SKM-1 (cell line): ENCODE measurements at regions not wholly inside any gene's neighbourhood (a gene's known extent, or its start where the extent isn't known, plus 50 kb on each side); places are given as distances from the start of the nearest gene placed in this dataset.
A peak's percentile ranks its signal among the peaks of the same experiment; 100 is the strongest.

Experiments used
- DNase-seq: peaks from one replicate; lab custom pipeline; 2025; ENCODE audit not compliant: unreplicated experiment; lab: John Stamatoyannopoulos, UW

DNA sequence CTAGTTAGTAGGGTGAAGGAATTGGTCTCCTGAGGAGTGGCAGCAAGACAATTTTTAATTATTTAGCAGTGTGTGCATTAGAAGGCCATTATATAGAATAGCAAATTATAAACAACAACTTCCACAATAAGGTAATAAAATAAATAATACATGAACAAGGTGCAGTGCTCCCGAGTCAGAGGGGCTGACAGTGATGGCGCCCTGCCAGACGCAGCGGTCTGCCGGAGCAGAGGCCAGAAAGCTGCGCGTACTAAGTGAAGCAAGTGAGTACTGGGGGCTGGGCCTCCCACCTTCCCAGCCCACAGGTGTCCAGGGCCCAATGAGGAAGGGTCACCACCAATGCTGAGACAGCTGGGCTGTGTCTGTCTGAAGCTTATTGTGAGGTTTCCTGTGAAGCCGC, 72.0 kb upstream of the VRK1 start:
- no peak for DNase-seq

- DNase-seq: no peak
Measured at GRCh38 chr14:96727073-96727472, 70.1 kb upstream of the VRK1 start.

DNA sequence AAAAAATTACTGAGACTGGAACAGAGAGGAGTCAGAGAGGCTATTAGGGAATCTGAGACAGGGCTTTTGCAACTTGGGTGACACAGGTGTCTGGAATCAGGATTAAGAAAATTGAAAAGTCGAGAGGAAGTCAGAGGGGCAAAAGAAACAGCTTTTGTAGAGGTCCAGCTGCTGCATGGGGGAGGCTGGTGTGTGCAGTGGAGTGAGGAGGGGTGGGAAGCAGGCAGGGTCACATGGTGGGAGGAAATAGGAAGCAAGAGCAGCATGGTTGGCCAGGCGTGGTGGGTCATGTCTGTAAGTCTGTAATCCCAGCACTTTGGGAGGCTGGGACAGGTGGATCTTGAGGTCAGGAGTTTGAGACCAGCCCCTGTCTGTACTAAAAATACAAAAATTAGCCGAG, 69.7 kb upstream of the VRK1 start:
- no peak for DNase-seq

- DNase-seq: no peak
Measured at GRCh38 chr14:96727980-96728717, 69.0 kb upstream of the VRK1 start.

- DNase-seq: no peak
Measured at GRCh38 chr14:96729889-96730288, 67.3 kb upstream of the VRK1 start.

DNA sequence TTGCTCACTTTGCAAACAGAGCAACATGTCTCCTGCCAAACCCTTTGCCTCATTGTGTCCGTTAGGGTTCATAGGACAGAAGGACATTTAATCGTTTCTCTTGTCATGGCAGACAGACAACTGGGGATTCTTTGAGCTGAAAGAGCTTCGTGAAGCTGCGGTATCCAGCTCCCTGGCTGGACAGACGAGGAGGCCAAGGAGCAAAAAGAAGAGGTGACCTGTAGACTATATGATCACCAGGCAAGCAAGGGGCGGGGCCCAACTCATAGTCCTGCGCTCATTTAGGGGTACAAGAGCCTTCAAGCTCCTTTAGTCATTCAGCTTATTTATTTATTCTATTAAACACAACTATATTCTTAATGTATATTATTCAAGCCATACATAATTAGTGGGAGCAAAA, 66.8 kb upstream of the VRK1 start:
- DNase-seq: no peak

- no peak for DNase-seq
Measured at GRCh38 chr14:96734076-96734622, 63.0 kb upstream of the VRK1 start.

DNA sequence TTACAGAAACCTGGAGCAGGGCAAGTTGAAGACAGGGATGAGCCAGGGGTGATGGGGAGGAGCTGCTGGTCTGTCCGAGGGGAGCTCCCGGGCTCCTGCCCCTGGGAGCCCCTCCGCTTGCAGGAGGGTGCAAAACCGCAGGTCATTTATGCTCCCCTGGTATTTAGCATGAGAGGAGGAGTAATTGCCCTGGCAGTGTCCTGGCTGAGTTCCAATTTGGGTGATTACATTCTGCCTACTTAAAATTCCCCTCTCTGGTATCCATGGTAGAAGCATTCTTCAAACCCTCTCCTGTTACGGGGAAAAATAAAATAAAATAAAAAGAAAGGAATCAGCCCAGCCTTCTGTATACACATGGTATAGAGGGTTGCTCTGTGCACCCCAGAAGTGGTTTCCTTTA, 61.7 kb upstream of the VRK1 start:
- DNase-seq: no peak

DNA sequence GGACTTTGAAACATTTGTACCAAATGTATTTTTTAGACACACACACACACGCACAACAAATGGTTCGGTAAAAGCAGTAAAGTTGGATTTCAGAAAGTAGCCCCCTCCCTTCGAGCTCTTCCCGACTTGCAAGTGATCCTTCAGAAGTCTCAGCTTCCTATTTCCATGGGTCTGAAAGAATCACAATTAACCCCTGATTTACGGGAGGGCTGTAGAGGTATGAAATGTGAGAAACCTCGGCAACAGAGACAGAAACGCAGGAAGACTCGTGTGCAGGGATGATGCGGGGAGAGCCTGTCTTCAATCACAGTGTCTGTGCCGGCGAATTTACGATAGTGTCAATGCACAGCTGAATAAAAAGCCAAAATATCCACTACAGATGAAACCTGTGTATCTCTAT, 60.7 kb upstream of the VRK1 start:
- DNase-seq: no peak

DNA sequence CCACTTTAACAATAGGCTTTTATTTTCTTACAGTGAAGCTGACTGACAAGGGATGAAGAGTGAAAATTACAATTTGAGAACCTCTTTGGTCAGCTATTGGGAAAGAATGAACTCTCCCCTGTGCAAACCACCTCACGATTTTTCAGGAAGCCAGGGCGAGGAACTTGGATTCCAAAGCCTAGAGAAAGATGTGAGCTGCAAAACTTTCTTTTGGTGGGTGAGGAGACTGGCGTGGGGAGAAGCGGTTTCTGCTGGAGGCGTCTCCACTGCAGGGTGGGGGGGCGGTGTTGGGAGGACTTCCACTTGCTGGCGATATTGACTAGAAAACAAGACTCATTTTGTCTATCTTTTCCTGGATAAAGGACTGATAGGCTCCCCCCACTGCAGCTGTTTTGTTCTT, 59.3 kb upstream of the VRK1 start:
- DNase-seq: no peak

- no peak for DNase-seq
Measured at GRCh38 chr14:96739200-96739910, 57.8 kb upstream of the VRK1 start.

DNA sequence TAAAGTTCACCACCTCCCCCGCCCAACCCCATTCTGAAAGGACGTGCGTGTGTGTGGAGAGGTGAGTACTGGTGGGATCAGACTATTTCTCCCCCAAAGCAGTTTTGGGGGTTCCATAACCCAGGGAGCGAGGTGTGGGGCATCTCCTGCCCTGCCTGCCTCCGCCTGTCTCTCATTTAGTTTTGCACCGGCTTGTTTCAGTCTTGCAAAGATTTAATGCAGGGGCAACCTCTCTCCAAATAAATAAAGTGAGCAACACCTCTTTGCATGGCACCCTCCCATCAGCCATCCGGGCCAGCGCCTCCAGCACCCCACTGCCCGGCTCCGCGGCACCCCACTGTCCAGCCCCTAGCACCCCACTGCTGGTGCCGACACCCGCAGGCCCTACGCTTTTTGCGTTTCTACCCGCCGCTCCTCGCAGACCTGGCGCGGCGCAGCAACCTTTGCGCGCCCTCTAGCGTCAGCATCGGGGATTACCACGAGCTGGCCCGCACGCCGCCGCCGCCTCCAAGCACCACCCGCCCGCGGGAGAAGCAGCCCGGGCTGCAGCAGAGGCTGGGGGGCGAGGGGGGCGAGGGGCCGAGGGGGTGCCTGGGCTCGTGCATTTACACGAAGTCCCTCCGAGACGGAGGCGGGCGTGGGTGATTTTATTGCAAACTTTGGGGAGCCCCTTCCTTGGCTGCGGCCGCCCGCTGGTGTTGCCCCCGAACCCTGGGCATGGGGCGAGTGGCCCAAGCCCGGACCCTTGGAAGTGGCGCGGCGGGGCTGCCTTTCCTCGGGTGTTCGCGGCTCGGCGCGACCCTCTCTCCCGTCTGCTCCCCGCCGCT, 55.8 kb upstream of the VRK1 start:
- DNase-seq: peak; percentile 2

DNA sequence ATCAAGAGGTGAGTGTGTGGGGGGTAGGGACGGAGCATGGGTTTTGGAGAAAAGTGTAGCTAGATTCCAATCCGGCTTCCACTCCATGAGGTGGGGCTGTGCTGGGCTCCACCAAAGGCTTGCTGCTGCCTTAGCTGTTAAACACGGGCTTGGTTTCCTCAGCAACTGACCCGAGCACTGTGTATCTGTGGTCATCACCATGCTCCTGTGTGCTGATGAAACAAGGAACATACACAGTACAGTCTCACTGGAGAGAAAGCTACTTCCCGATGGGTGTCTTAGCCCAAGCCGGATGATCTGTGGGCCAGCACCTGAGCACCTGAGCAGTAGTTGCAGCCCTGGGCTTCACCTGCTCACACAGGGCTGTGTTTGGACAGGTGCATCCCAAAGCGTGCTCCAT, 52.9 kb upstream of the VRK1 start:
- DNase-seq: no peak

DNA sequence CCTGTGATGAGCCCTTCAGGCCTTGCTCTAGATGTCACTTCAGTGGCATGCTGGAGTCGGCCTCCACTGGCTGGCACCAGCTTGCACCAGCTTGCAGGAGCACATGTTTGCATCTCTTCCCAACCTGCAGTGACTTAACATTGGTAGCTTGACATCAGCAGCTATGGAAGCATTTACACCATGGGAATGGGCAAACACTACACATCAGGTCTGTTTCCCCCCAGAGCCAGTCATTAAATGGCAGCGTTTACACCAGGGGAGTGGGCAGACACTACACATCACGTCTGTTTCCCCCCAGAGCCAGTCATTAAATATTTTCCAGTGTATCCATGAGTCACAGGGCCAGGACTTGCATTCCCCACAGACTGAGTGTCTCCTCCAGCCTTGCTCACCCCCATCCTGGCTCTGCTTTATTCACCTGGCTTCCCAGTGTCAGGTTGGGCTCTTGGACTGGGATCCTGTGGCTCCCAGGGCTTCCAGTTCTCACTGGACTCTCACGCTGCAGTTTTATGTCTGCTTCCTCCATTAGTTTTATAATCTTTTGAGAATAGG, 51.6 kb upstream of the VRK1 start:
- no peak for DNase-seq

DNA sequence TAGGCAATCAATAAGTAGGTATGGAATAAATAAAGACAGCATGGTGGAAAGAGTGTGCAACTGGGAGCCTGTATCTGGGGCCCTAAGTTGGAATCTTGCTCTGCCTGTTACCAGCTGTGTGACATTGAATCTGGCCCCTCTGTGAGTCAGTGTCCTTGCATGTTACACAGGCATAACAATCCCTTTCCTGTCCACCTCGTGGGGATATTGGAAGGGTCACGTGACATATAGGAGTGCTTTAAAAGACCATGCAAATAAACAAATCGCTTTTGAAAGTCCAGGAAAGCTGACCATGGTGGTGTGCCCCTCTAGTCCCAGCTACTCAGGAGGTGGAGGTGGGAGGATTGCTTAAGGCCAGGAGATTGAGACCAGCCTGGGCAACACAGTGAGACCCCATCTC, 51.1 kb upstream of the VRK1 start:
- DNase-seq: no peak

DNA sequence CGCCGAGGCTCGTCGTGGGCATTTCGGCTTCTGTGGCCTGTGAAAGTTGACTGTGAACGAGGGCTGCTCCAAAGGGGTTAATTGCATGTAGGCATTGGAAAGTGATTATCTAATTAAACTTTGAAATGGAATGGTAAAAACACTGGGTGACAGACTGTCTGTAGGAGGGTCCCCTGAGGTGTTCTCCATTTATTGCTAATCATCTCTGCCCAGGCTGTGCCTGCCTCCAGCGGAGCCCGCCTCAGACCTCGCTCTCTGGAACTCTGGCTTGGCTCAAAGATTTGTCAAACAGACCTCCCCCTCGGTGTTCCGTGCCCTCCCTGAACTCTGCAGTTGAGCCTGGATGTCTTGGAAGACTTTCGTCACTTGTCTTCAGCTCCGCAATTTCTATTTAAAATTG, 50.2 kb upstream of the VRK1 start:
- no peak for DNase-seq
